Stimulated activated CD8-positive, alpha-beta memory T cell treated with anti-CD3 and anti-CD28 coated beads, Interleukin-7, amount 100 ng/mL, for 1 hour (primary cell): ENCODE measurements at regions not wholly inside any gene's neighbourhood (a gene's known extent, or its start where the extent isn't known, plus 50 kb on each side); places are given as distances from the start of the nearest gene placed in this dataset.

Source experiments
- DNase-seq, 2 donors: peaks; one replicate each; pipeline ENCODE4 v3.0.0-alpha.2; 2020; ENCODE audit warnings: low read depth in 2 of 2

DNA sequence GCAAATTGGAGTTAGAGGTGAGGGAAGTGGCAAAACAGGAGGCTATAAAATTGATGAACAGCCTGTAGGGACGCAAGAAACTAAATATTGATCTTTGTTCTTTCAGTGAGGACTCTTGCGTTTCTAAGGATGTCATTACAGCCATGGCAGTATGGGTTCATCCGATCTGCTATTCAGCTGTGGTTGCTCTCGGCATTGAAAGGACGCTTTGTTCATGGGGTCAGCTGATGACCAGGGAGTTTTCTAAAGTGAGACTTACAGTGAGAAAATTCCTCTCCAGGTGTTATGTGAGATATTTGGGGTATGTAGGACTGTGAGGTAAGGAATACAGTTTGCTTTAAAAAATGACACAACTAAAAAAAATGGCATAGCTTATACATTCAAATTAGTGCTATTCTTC is 52.7 kb upstream of the PELI1 start:
- no peak for DNase-seq

DNA sequence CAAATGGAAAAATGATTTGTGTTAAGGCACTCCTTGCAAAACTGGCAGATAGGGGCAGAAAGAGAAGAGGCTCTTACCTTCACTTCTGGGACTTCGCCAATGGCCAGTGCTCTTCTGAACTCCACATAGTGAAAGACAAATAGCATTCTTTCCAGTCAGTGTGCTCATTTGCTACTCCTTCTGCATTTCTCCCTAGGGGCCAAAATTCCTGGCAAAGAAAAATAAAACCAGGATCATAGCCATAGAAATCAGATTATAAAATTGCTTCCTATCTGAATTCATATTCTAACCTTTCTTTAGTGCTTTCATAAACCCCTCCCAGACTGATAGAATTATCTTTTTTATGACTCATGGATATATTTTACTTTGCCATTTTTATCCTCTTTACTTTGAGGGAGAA is 56.9 kb upstream of the PELI1 start:
- DNase-seq, result no peak

DNA sequence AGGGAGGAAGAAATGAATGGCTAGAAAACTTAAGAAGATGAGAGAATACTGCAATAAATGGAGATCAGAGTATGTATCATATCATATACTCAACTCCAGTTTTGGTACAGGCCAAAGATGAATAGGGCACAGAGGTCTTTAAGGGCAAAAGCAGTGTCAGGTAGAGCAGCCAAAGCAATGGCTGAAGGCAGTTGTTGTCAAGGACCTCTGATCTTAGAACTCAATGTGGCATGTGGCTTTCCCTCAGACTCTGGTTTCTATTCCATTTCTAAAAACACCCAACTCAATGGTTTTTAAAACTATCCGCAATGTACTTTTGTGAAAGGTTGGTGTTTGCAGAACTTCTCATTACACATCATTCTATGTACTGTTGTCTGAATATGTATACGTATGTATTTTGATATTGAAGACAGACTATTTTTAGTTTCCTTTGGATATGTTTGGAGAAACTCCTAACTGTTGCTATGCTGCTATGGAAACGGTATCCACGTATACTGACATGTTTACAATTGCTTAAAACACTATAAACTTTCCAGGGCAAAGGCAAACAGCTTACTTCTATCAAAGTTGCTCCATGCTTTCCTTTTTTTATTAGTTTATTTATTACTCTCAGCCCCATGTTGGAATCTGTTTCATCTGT is 58.1 kb upstream of the PELI1 start:
- no peak for DNase-seq

DNA sequence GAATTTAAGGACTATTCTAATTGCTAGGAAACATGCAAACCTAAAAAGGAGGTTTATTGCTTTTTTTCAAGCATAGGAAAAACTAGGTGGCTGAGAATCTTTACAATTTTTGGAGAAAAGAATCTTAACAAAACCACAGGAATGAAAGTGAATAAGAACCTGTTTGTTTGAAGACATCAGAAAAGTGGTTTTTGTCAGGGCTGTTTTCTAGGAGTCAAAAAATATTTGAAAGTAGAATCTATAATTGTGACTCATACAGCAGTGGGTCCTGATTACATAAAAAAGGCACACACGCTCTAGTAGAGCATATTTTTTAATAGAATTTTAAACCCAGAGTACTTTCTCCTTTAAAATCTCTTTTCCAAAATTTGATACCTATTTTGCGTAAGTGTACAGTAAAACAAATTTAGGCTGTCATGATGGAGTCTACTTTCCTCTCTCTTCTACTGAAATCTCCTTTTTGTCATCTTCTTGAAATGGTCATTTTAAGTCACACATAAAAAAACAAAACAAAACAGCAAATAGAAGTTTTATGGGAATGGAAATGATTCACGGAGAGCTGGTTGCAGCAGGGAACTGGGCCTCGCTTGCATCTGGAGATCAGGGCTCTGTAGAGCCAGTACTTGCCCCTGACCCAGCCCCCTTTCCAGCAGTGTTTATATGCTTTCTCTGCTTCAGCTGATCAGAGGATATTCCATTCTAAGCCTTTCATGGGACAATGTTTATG is 59.1 kb upstream of the PELI1 start:
- DNase-seq, result no peak

DNA sequence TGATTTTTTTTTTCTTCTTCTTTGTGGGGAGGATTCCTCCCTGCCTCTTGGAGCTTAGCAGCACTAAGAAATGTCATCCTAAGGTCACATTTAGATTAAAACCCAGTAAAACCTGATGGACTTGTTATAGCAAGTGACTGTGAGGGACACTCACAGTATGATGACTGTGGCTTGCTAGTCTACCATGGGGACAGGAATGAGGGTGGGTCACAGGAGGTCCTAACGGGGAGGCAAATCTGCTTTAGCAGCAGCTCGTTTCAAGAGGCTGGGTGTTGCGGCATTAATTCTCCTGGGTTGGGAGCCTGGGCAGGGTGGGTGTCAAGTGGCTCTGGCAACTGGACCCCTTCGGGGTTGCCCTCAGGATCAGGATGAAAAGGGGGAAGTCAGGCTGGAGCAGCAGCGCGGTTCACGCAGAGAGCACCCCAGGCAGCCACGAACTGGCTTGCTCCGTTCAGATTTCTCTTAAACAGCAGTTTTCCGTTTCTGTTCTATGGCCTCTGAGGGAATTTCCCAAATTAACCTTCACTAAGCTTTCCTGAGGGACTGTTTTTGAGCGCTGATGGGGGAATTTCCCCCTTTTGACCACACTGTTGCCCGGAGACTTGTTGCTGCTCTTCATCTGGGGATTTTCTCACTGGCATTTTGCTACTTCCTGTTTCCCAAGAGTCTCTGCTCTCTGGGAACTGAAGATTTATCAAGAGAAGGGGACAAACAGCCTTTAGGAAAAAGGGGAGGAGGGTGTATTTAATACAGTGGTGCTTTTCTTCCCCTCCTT is 59.8 kb upstream of the PELI1 start:
- DNase-seq, result no peak

DNA sequence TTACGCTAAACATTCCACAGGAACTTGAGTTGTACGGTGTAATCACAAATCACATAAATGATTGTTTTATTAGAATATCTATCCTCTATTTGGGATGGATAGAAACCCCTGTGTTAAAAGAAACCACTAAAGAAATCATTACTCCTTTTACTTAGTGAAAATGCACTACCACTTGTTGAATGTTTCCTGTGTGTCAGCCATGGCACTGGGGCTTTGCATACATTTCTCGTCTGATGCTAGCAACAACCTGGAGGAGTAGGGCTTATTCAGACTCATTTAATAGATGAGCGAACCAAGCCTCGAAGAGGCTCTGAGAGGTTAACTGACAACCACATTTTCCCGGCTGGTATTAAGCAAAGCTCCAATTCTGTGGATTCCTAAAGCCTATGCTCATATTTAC is 60.5 kb upstream of the PELI1 start:
- no peak for DNase-seq

DNA sequence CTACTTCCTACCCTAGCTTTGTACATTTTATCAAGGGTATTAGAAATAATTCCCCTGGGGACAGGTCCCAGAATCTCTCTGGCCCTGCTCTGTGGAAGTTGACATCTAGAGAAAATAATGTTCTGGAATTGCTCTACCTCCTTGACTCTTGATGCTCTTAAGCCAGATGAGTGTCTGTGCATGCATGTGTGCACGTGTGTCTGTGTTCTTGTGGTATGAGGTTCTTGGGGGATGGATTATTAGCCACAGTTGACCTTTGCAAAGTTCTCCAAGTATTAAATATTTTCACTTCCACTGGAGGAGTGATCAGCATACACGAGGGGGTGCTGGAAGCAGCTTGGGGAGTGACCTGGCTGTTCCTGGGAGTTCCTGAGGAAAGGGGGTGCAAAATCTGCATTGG is 61.2 kb upstream of the PELI1 start:
- no peak for DNase-seq

DNA sequence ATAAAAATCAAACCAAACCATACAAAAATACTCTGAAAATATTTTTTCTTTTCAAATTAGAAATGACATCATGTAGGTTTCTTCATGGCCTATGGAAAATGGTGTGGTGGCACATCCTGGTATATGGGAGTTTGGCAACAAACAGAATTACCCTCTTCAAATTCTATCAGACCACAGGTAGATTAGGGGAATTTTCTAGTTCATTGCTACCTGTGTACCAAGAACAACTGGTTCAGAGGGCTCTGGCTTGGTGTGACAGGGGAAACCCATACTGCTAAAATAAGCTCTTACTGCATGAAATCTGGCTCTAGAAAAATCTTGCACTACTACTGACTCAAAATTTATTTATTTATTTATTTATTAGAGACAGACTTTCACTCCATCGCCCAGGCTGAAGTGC is 63.4 kb upstream of the PELI1 start:
- no peak for DNase-seq

DNA sequence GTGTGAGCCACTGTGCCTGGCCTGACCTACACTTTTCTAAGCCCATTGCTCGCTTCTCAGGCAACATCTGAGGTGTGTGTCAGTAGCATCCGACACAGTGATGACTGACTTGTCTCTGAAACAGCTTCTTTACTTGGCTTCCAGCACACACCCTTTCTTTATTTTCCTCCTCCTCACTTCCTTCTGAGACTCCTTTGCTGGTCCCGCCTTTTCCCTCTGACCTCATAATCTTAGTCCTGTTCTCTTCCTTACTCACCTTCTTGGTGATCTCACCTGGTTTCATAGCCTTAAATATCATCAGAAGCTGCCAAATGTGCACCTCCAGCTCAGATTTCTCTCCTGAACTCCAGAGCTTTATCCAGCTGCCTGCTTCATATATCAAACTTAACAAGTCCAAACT is 66.6 kb upstream of the PELI1 start:
- no peak for DNase-seq

DNA sequence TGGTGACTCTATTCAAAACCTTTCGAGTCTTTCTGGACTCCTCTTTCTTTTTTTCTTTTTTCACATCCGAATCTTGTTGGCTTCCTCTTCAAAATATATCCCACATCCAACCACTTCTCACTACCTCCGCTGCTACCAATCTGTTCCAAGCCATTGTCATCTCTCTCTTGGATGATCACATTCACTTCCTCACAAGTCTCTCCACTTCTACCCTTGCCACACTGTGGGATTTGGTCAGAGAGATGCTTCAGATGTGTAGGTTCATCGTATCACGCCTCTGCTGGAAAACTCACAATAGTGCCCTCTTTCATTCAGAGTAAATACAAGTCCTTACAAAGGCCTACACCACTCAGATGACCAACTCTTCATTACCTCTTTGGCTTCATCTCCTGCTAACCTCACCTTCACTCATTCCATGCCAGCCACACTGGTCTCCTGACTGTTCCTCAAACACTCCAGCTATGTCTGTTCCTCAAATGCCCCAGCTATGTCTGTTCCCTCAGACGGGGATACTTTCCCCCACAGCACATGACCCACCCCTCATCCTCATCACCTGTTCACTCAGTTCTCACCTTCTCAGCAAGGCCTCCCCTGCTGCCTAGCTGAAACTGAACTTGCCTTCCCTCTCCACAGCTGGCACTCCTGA is 67.2 kb upstream of the PELI1 start:
- DNase-seq, result no peak

DNA sequence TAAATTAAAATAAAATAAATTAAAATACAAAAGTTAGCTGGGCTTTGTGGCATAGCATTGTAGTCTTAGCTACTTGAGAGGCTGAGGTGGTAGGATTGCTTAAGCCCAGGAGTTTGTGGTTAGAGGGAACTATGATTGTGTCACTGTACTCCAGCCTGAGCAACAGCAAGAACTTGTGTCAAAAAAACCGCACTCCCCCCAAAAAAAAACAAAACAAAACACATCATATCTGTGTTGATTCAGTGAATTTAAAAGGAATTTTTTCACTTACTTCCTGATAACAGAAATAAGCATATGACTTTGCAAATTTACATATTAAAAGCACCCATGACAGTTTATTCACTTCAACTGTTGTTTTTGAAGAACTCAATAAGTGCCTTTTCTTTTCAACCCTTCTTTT is 68.1 kb upstream of the PELI1 start:
- no peak for DNase-seq

DNA sequence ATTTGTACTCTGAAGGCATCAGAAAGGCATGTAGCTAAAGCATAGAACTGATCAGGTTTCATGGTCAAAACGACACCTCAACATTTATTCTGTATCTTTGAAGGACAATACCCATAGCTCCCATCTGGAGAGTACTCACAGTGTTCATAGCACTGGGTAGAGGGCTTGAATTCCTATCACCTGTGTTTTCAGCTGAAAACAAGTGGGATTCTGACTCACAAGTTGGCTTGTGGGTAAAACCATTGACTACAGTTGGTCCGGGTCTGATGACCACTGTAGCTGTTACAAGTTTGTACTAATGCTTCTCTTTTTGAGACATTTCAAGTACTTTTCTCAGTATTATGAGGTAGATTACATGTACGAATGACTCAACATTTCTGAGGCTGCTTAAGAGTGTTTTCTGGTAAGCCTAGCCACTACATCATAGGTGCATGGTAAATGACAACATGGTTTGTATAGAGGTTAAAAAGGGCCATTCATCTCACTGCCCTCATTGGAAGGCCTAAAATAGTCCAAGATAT is 68.6 kb upstream of the PELI1 start:
- no peak for DNase-seq

DNA sequence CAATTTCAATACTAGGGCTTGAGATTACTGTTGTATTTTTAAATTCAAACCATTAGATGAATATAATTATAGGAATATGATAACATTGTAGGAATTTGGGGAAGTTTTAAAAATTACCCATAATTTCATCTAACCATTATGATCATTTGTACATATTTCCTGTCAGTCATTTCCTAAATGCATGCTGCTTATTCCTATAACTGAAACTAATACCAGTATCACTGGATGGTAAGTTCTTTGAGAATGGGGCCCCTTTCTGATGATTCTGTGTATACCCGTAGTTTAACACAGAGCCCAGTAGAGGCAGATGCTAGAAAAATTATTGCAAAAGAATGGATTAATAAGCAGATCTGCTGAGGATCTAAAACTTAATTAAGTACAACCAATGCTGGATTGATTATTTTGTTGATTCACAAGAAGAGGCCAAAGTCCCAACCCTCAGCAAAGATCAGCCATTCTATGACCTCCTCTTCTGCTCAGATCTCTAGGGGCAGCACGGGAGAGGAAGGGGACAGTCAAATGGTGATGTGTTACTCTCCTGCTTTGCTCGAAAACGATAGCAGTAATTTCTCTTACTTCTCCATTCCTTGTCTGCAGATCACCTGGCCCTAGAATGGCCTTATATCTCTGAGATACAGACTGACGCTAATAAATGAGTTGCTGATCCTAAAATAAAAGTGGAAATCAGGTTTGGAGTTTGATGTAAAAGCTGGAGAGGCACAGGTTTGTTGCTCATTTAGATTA is 69.5 kb upstream of the PELI1 start:
- DNase-seq, result no peak

DNA sequence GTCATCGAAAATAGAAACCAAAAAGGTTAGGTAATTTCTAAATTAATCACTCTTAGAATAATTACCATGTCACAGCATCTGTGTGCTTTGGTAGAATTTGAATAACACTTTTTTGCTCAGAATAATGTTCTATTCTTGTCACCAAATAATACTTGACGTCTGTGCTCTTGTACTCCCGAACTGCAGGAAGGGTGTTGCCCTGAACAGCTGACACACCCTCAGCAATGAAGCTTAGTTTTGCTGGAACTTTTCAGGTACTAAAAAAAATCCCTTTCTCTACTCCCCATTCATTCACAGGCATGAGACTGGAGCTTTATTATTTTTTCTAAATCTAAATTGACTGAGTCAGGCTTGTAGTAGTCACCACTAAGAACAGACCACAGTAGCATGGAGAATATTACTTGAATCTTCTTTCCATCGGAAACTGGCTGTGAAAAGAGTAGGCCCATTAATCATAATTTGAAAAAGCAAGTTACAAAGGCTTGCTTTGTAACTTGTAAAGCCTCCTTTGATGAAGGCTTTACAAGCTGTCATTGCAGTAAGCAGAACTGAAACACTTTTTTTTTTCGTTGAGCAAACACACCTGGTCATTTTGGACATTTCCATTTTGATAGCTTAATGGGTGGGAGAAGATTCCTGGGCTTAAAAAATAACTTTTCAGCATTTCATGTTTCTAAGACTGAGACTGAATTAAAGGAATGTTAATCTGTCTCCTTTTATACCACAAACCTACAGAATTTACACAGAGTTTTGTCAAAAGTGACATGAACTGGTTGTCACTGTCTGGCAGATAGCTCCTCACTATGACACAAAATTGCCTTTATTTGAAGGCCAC is 70.3 kb upstream of the PELI1 start:
- no peak for DNase-seq

DNA sequence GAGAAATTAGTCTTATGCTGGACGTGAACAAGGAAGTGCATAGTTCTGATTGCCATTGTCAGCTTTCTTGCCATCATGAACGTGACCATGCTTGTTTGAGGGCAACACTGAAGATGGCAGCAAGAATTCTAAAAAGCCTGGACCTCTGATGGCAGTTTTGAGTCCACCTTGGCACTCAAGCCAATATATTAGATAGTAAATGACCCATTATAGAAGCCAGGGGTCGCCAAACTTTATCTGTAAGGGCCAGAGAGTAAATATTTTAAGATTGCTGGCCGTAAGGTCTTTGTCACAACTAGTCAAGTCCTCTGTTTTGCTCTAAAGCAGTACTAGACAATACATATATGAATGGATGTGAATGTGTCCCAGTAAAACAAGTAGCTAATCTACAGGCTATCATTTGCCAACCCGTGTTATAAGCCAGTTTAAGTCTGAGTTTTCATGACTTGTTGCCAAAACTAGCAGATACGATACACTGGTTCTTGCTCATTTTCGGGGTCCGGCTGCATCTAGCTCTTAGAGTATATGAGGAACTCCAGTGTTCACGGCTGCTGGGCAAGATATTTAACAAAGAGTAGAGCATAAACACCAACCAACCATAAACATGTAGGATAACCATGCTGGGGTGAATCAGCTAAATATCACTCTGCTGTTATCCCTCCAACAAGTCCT is 73.1 kb upstream of the PELI1 start:
- DNase-seq, result no peak

DNA sequence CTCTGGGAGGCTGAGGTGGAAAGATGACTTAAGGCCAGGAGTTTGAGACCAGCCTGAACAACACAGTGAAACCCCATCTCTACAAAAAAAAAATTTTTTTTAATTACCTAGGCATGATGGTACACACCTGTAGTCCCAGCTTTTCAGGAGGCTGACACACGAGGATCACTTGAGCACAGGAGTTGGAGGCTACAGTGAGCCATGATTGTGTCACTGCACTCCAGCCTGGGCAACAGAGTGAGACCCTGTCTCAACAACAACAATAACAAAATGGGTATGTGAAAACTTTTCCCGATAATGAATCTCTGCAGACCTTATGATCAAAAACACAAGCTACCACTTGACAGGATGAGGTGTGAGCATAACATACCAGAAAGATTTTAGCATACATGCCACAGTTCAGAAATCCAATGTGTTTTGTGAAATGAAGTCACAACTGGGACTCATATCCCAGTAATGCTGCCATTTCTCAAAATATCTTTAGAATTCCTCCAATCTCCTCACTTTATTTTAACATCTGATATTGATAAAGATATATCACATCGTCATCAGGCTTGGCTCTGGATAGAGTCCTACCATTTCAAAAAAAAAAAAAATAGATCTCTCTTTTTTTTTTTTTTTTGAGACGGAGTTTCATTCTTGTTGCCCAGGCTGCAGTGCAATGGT is 74.0 kb upstream of the PELI1 start:
- DNase-seq, result no peak

DNA sequence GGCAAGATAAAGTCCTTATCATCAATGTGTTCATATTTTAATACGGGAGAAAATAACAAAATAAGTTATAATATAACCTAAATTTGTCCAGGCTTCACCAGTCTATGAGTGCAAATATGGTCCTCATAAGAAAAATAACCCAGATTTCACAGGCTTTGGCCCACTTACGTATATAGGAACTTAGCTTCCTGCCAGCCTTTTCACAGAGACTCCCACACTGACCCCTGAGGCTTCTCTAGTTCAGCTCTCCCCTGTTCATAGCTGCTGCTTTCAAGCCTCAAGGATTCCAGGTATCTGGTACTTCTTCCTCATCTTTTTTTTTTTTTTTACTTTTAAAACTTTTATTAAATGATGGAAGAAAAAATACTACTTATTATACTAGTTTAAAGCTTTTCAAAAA is 74.9 kb upstream of the PELI1 start:
- no peak for DNase-seq

DNA sequence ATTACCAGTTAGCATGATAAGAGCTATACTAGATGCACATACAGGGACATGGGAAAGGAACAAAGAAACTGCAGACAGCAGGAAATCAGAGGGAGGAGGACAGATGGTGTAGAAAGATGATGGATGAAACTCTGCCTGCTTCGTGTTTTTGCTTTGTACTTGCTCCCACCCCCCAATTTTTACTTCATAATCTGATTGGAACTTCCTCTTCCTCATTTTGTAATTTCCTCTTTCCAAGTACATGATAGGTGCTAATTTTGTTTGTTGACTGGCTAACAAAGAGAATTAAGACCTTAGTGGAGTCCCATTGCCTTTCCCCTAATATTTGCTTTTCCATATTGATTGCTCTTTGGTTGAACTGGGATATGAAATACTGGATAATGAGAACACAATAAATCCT is 76.0 kb upstream of the PELI1 start:
- DNase-seq, result no peak

DNA sequence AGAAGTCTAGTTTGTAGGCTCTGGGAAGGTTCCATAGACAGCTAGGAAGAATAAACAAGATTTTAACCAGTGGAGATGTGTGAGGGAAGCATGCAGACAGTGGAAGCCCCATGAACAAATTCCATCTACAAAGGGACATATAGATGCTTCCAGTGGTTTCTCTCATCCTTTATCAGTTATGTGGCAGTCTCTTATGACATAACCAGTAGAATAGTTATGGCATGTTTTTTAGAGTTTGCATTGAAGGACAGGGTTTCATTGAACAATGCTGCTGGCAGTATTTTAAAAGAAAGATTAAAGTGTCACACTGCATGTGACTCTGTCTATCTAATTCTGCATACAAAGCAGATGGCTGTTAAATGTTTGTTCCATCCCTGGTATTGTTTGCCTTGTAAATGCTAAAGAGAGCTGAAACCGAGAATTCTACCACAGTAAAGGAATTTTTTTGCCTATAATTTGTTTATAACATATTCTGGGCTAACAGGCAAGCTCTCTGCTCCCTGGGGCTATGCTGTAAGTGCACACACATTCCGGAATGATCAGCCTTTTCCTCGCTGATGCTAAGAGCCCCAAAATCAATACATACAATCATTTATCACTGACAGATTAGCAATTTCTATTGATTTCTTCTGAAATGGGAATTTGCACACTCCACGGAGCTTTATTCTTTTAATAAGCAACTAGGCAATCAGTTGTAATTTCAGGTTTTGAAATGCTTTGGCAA is 76.8 kb upstream of the PELI1 start:
- no peak for DNase-seq
